HUES64 (cell line): ENCODE measurements at regions not wholly inside any gene's neighbourhood (a gene's known extent, or its start where the extent isn't known, plus 50 kb on each side); places are given as distances from the start of the nearest gene placed in this dataset.

Source experiments
- H3K27ac ChIP-seq: 2 replicates; pipeline ENCODE4 v1.7.0; 2013; ENCODE audit warnings: low read depth, low read length, inconsistent platforms
- H3K27me3 ChIP-seq: 2 replicates; pipeline ENCODE4 v1.6.1; 2013; ENCODE audit warnings: mild to moderate bottlenecking, low read length; ENCODE audit not compliant: insufficient read depth
- H3K36me3 ChIP-seq: 2 replicates; pipeline ENCODE4 v1.6.1; 2013; ENCODE audit warnings: mild to moderate bottlenecking, low read length; ENCODE audit not compliant: insufficient read depth
- H3K4me1 ChIP-seq: 2 replicates; pipeline ENCODE4 v1.6.1; 2013; ENCODE audit warnings: mild to moderate bottlenecking, low read length, moderate library complexity; ENCODE audit not compliant: insufficient read depth
- H3K4me3 ChIP-seq: 2 replicates; pipeline ENCODE4 v1.5.1; 2013; ENCODE audit warnings: mild to moderate bottlenecking, low read length, moderate library complexity
- H3K9ac ChIP-seq: 2 replicates; pipeline ENCODE4 v1.6.1; 2013; ENCODE audit warnings: mild to moderate bottlenecking, low read depth, low read length
- H3K9me3 ChIP-seq: 2 replicates; pipeline ENCODE4 v1.6.1; 2013; ENCODE audit warnings: low read depth, low read length; ENCODE audit not compliant: insufficient read depth
- WGBS: fragments of 150-250, 120-280 bp; methylation state at CpG from one replicate; pipeline ENCODE4 v1.1.7; 2013; ENCODE audit warnings: missing lambda C conversion rate; 5-methylcytosine and 5-hydroxymethylcytosine counted together

GRCh38 chr3:197430934-197431333, 124.8 kb downstream of the BDH1 start:
- 100% methylated on average over 1 of the region's 1 CpG for WGBS
- Histone ChIP-seq H3K36me3 (no peaks in the 10 kb centered on the region), H3K27ac (no peak overlapping the region), H3K27me3 (no peaks in the 10 kb centered on the region), H3K4me3 (no peak overlapping the region), H3K4me1 (no peaks in the 10 kb centered on the region; the same call in 1 of the 2 replicates), H3K9me3 (no peaks in the 10 kb centered on the region), H3K9ac (no peak overlapping the region)

GRCh38 chr3:197430502-197430901, 125.3 kb downstream of the BDH1 start:
- Histone ChIP-seq H3K36me3 (no peaks in the 10 kb centered on the region), H3K4me1 (no peaks in the 10 kb centered on the region; the same call in 1 of the 2 replicates), H3K9me3 (no peaks in the 10 kb centered on the region), H3K4me3 (no peak overlapping the region), H3K27me3 (no peaks in the 10 kb centered on the region), H3K9ac (no peak overlapping the region), H3K27ac (no peak overlapping the region)
- 91% methylated on average over 7 of the region's 7 CpGs for WGBS

GRCh38 chr3:197428952-197429351, 126.8 kb downstream of the BDH1 start:
- no peak overlapping the region for H3K27ac ChIP-seq
- H3K9me3 ChIP-seq, result no peaks in the 10 kb centered on the region
- no peak overlapping the region for H3K4me3 ChIP-seq
- H3K36me3 ChIP-seq, result no peaks in the 10 kb centered on the region
- H3K27me3 ChIP-seq, result no peaks in the 10 kb centered on the region
- no peak overlapping the region for H3K9ac ChIP-seq
- 89% methylated on average over 7 of the region's 7 CpGs for WGBS
- H3K4me1 ChIP-seq, result no peaks in the 10 kb centered on the region; the same call in 1 of the 2 replicates

- WGBS, result 82% methylated on average over 10 of the region's 10 CpGs
- Histone ChIP-seq H3K9me3 (no peaks in the 10 kb centered on the region), H3K27me3 (no peaks in the 10 kb centered on the region), H3K4me3 (no peak overlapping the region), H3K9ac (no peak overlapping the region), H3K4me1 (no peaks in the 10 kb centered on the region; the same call in 1 of the 2 replicates), H3K36me3 (no peaks in the 10 kb centered on the region), H3K27ac (no peak overlapping the region)
Observed at GRCh38 chr3:197428117-197428801, 127.5 kb downstream of the BDH1 start.

GRCh38 chr3:197427021-197427420, 128.6 kb upstream of the DLG1 start:
- no peaks in the 10 kb centered on the region for H3K9me3 ChIP-seq
- H3K4me1 ChIP-seq, result no peaks in the 10 kb centered on the region; the same call in 1 of the 2 replicates
- H3K9ac ChIP-seq, result no peak overlapping the region
- no peak overlapping the region for H3K27ac ChIP-seq
- no peak overlapping the region for H3K4me3 ChIP-seq
- no peaks in the 10 kb centered on the region for H3K36me3 ChIP-seq
- H3K27me3 ChIP-seq, result no peaks in the 10 kb centered on the region
- WGBS, result 93% methylated on average over 8 of the region's 8 CpGs

GRCh38 chr3:197426121-197426566, 127.7 kb upstream of the DLG1 start:
- H3K9ac ChIP-seq, result no peak overlapping the region
- 95% methylated on average over 6 of the region's 6 CpGs for WGBS
- H3K9me3 ChIP-seq, result no peaks in the 10 kb centered on the region
- H3K4me3 ChIP-seq, result no peak overlapping the region
- H3K27ac ChIP-seq, result no peak overlapping the region
- H3K27me3 ChIP-seq, result no peaks in the 10 kb centered on the region
- H3K36me3 ChIP-seq, result no peaks in the 10 kb centered on the region
- no peaks in the 10 kb centered on the region; the same call in 1 of the 2 replicates for H3K4me1 ChIP-seq

- Histone ChIP-seq H3K27me3 (no peaks in the 10 kb centered on the region), H3K36me3 (no peaks in the 10 kb centered on the region), H3K4me1 (no peaks in the 10 kb centered on the region; the same call in 1 of the 2 replicates), H3K9me3 (no peaks in the 10 kb centered on the region), H3K9ac (no peak overlapping the region), H3K27ac (no peak overlapping the region), H3K4me3 (no peak overlapping the region)
- WGBS, result 97% methylated on average over 14 of the region's 14 CpGs
Observed at GRCh38 chr3:197425485-197426120, 127.2 kb upstream of the DLG1 start.

GRCh38 chr3:197424674-197425484, 126.5 kb upstream of the DLG1 start:
- no peak overlapping the region for H3K4me3 ChIP-seq
- H3K27ac ChIP-seq, result no peak overlapping the region
- H3K27me3 ChIP-seq, result no peaks in the 10 kb centered on the region
- no peak overlapping the region for H3K9ac ChIP-seq
- WGBS, result 88% methylated on average over 14 of the region's 14 CpGs
- H3K9me3 ChIP-seq, result no peaks in the 10 kb centered on the region
- H3K4me1 ChIP-seq, result no peaks in the 10 kb centered on the region; the same call in 1 of the 2 replicates
- no peaks in the 10 kb centered on the region for H3K36me3 ChIP-seq

GRCh38 chr3:197424266-197424665, 125.9 kb upstream of the DLG1 start:
- no peaks in the 10 kb centered on the region for H3K9me3 ChIP-seq
- no peaks in the 10 kb centered on the region for H3K36me3 ChIP-seq
- H3K27me3 ChIP-seq, result no peaks in the 10 kb centered on the region
- no peak overlapping the region for H3K9ac ChIP-seq
- no peak overlapping the region for H3K4me3 ChIP-seq
- 92% methylated on average over 11 of the region's 11 CpGs for WGBS
- no peak overlapping the region for H3K27ac ChIP-seq
- no peaks in the 10 kb centered on the region; the same call in 1 of the 2 replicates for H3K4me1 ChIP-seq

GRCh38 chr3:197423376-197423775, 125.0 kb upstream of the DLG1 start:
- H3K4me1 ChIP-seq, result no peaks in the 10 kb centered on the region; the same call in 1 of the 2 replicates
- H3K9ac ChIP-seq, result no peak overlapping the region
- H3K36me3 ChIP-seq, result no peaks in the 10 kb centered on the region
- no peaks in the 10 kb centered on the region for H3K9me3 ChIP-seq
- 93% methylated on average over 11 of the region's 11 CpGs for WGBS
- H3K27me3 ChIP-seq, result no peaks in the 10 kb centered on the region
- no peak overlapping the region for H3K4me3 ChIP-seq
- no peak overlapping the region for H3K27ac ChIP-seq

- H3K9ac ChIP-seq, result no peak overlapping the region
Observed at GRCh38 chr3:197422506-197422905, 124.1 kb upstream of the DLG1 start.

More at GRCh38 chr3:197422506-197422905, 124.1 kb upstream of the DLG1 start:
- 85% methylated on average over 7 of the region's 7 CpGs for WGBS
- H3K4me3 ChIP-seq, result no peak overlapping the region
- no peaks in the 10 kb centered on the region for H3K27me3 ChIP-seq
- no peaks in the 10 kb centered on the region for H3K9me3 ChIP-seq
- H3K36me3 ChIP-seq, result no peaks in the 10 kb centered on the region
- H3K27ac ChIP-seq, result no peak overlapping the region
- peaks cover 9% of the 10 kb centered on the region; the same call in 1 of the 2 replicates for H3K4me1 ChIP-seq
